GM19395 (cell line): ENCODE measurements at regions not wholly inside any gene's neighbourhood (a gene's known extent, or its start where the extent isn't known, plus 50 kb on each side); places are given as distances from the start of the nearest gene placed in this dataset.
"Not testable (repeated sequence)": the region's sequence is repeated elsewhere in the genome, so short reads cannot be mapped to it uniquely, and the experiment has no call there.

Source experiments
- ATAC-seq: cut with Tn5 transposase; IDR thresholded peaks from one replicate; pipeline ENCODE4 v1.9.1; 2021; ENCODE audit warnings: mild to moderate bottlenecking, moderate library complexity; ENCODE audit not compliant: unreplicated experiment

DNA sequence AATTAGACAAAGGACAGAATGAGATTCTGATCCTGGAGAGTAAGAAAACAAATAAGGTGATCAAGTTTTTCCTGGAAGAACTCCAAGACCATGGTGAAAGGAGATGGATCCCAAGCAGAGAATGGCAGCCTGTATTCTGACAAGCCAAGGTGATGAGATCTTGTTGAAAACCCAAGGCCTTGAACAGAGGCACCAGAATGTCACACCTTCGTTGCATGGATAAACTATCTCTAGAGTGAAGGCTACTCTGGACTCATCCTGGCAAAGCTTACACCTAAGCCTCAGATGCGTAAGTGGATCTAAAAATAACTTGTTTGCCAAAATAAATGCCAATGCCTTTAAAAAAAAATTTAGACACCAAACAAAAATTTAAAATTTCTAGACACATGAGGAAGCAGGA is 605.9 kb downstream of the ETNK1 start:
- no peak for ATAC-seq

DNA sequence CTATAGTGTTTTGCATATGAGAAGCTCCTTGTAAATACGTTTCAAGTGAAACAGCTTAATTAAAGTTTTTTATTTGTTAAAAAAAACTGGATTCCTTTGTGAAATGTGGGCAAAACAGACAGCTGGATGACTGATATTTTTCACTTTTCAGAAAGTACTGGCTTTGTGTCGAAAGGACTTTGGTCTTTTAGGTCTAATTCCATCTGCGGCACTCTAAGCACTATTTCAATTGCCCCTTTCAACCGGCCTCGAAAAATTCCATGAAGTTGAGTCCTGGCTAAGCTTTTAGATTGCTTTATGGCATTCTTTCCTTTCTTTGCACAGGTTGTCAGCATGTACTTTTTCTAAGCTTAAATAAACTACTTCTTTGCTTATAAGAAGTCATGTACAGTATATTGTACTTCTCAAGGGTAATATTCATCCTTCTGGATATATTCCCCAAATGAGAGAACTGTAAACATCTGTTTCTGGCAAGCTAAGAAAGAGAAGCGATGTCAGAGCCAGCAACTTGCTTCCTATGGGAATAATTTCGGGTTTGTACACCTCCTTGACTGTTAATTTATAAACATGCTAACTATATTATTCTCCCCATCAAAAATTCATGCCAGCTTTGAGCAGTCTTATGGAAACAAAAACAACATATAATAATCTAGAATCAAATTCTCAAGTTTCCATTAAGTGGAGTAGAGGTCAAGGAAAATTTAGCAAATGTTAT is 611.3 kb downstream of the ETNK1 start:
- no peak for ATAC-seq

- ATAC-seq: no peak
These were observed 611.8 kb downstream of the ETNK1 start for GRCh38 chr12:23236811-23237210.

DNA sequence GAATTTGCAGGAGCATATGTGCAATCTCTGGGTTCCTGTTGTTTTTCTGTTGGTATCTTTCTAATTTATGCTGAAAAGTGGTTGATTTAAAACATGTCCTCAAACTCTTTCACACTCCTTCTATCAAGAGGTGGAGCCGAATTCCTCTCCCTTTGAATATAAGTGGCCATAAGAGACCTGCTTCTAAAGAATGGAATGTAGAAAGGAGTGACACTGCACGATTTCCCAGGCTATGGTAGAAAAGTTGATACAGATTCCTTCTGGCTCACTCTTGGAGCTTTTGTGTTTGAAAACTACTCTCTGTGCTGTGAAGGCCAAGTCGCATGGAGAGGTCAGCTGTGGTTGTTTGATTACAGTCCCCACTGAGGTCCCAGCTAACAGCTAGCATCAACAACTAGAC is 613.2 kb downstream of the ETNK1 start:
- no peak for ATAC-seq

- no peak for ATAC-seq
These were observed 614.0 kb downstream of the ETNK1 start for GRCh38 chr12:23238957-23239356.

GRCh38 chr12:23245186-23245585 is 620.2 kb downstream of the ETNK1 start:
- no peak for ATAC-seq

DNA sequence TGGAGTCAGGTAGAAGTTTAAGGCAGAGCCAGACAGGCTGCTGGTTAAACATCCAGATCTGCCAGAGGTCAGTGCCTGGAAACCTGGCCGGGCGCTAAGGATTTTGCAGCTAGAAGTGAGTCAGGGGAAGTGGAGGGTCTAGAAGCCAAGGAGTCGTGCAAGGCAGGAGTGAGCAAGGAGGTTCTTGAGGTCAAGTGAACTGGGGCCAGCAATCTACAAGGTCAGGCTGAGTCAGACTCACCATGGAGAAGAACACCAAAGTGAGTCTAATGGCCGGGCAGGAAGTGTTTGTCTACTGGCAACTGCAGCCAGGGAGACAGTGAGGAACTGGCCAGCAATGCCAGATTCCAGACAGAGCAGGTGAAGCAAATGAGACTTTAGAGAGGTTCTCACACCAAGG is 628.2 kb downstream of the ETNK1 start:
- no peak for ATAC-seq

DNA sequence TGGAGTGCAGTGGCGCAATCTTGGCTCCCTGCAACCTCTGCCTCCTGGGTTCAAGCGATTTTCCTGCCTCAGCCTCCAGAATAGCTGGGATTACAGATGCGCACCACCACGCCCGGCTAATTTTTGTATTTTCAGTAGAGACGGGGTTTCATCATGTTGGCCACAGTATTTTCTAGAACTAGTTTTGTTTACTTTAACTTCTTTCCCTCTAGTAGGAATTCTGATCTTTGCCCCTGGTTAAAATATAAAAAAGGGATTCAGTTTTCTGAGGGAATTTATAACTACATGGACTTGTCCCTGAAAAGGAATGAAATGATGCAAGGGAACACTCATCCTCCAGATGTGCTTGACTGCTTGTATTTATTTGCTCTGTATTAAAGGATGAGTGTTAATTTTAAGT is 628.9 kb downstream of the ETNK1 start:
- not testable (repeated sequence) for ATAC-seq

- no peak for ATAC-seq
These were observed 634.6 kb downstream of the ETNK1 start for GRCh38 chr12:23259558-23259957.

GRCh38 chr12:23262670-23263069 is 637.7 kb downstream of the ETNK1 start:
- no peak for ATAC-seq

DNA sequence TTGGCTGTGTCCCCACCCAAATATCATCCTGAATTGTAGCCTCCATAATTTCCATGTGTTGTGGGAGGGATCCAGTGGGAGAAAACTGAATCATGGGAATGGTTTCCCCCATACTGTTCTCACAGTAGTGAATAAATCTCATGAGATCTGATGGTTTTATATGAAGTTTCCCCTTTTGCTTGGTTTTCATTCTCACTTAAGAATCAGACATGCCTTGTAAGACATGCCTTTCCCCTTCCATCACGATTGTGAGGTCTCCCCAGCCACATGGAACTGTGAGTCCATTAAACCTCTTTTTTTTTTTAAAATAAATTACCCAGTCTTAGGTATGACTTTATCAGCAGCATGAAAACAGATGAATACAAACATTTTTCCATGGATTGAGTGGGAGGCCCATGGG is 652.9 kb downstream of the ETNK1 start:
- no peak for ATAC-seq

DNA sequence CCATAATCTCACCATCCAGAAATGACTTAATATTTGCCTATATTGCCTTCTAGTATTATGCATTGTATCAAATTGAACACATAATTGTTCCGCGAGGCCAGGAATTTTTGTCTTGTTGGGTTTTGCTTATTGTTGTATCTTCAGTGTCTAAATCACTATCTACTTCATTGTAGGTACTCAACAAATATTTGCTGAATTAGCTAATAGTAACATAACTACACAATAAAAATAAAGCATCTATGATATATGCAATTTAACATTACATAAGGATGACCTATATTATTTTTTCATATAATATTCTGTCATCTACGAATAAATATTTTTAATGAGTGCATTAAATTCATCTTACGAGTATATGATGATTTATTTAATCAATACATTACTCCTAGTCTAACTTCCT is 656.3 kb downstream of the ETNK1 start:
- no peak for ATAC-seq

- no peak for ATAC-seq
These were observed 657.7 kb downstream of the ETNK1 start for GRCh38 chr12:23282701-23283100.

- not testable (repeated sequence) for ATAC-seq
These were observed 661.0 kb downstream of the ETNK1 start for GRCh38 chr12:23285764-23286530.

DNA sequence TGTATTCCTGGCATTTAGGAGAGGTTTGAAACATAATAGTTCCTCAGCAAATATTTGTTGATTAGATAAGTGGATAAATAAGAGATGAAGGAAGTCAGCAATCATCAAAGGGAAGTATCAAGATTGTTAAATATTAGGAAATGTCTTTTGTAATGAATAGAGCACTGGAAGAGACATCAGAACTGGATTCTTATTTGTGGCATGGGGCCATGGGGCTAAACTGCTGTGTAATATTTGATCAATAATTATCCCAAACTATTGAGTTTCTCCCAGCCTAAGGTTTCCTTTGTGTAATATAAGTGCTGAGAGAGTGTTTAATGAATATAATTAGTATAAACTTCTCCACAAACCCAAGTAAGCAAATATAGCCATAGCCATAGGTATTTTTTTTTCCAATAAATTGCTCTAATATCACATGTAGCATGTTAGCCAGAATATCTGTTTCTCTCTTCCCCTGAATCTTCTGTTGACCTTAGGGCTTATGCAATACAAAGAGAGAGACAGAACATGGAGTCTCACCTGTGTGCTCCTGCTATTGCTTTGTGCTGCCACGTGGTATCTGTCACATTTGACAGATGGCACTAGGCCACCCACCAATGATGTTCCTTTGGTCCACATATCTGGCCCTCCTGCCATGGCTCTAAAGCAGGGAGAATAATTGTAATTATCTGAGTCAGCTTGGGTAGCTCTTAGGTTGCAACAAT is 658.7 kb downstream of the SOX5 start:
- no peak for ATAC-seq

GRCh38 chr12:23303220-23303619 is 646.2 kb downstream of the SOX5 start:
- no peak for ATAC-seq

GRCh38 chr12:23303821-23304220 is 645.6 kb downstream of the SOX5 start:
- ATAC-seq: no peak

GRCh38 chr12:23333938-23334337 is 615.5 kb downstream of the SOX5 start:
- no peak for ATAC-seq

GRCh38 chr12:23335593-23335992 is 613.9 kb downstream of the SOX5 start:
- no peak for ATAC-seq

DNA sequence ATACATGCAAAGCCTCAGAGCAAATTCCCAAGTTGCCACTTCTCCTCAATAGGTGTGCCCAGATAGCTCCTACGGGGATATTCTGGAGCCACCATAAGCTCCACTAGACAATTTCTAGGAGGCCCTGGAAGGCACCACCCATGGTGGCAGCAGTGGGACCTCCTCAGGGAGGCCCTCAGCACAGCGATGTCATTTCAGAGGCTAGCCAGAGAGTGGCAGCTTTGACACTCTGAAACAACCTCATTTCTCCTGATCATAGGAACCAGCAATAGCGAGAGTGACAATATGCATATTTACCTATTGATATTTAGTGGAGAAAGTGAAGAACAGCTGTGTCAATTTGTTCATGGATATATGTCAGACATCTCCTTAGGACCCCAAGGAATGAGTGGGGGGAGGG is 612.3 kb downstream of the SOX5 start:
- no peak for ATAC-seq

- no peak for ATAC-seq
These were observed 609.1 kb downstream of the SOX5 start for GRCh38 chr12:23340351-23340750.

DNA sequence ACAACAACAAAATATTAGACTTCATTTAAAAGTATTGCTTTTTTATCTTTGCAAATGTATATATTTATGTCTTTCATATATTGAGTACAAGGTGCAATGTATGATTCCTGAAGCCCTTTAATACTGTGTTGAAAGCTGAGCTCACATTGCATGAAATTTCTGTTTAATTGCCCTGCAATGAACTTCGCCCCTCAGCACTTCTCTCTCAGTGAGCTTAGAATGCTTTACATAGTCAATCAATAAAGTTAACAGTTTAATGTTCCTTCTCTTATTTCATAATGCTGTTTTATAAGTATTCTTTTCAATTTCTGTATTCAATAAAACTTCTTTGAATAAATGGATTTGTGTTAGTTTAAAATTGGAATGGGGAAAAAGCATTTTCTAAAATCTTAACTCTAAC is 607.1 kb downstream of the SOX5 start:
- no peak for ATAC-seq
